Smooth muscle cell (in vitro differentiated cells): ENCODE measurements at regions not wholly inside any gene's neighbourhood (a gene's known extent, or its start where the extent isn't known, plus 50 kb on each side); places are given as distances from the start of the nearest gene placed in this dataset.

Source experiments
- DNase-seq: peaks from one replicate; lab custom pipeline; 2025; ENCODE audit not compliant: unreplicated experiment; lab: John Stamatoyannopoulos, UW
- H2AFZ ChIP-seq: fragments of 200-600 bp; sonication (generic); 2 replicates; pipeline ENCODE4 v1.6.0; 2016; ENCODE audit warnings: antibody characterized with exemption, low read depth, mild to moderate bottlenecking
- H3F3A ChIP-seq: fragments of 200-600 bp; sonication (generic); 2 replicates; pipeline ENCODE4 v1.6.0; 2017; ENCODE audit warnings: antibody characterized with exemption, low read depth
- H3K27ac ChIP-seq: fragments of 200-600 bp; sonication (generic); 2 replicates; pipeline ENCODE4 v1.5.1; 2016; ENCODE audit warnings: low read depth, mild to moderate bottlenecking
- H3K27me3 ChIP-seq: fragments of 200-600 bp; sonication (generic); 2 replicates; pipeline ENCODE4 v1.6.1; 2016; ENCODE audit warnings: low read depth, mild to moderate bottlenecking
- H3K36me3 ChIP-seq: fragments of 200-600 bp; sonication (generic); 2 replicates; pipeline ENCODE4 v1.5.1; 2016; ENCODE audit warnings: low read depth
- H3K4me1 ChIP-seq: fragments of 200-600 bp; sonication (generic); 2 replicates; pipeline ENCODE4 v1.5.1; 2016; ENCODE audit warnings: low read depth
- H3K4me2 ChIP-seq: fragments of 200-600 bp; sonication (generic); 2 replicates; pipeline ENCODE4 v1.6.0; 2016; ENCODE audit warnings: mild to moderate bottlenecking
- H3K4me3 ChIP-seq: fragments of 200-600 bp; sonication (generic); 2 replicates; pipeline ENCODE4 v1.5.1; 2016; ENCODE audit warnings: mild to moderate bottlenecking
- H3K79me2 ChIP-seq: fragments of 200-600 bp; sonication (generic); 2 replicates; pipeline ENCODE4 v1.6.0; 2016; ENCODE audit warnings: low read depth, mild to moderate bottlenecking
- H3K9ac ChIP-seq: fragments of 200-600 bp; sonication (generic); 2 replicates; pipeline ENCODE4 v1.6.0; 2016; ENCODE audit warnings: low read depth
- H3K9me3 ChIP-seq: fragments of 200-600 bp; sonication (generic); replicated peaks from 2 replicates; pipeline ENCODE4 v1.5.1; 2016; ENCODE audit warnings: low read depth
- H4K20me1 ChIP-seq: fragments of 200-600 bp; sonication (generic); 2 replicates; pipeline ENCODE4 v1.6.0; 2016; ENCODE audit warnings: low read depth
- WGBS: methylation state at CpG from one replicate; pipeline ENCODE4 v1.1.7; 2016; ENCODE audit warnings: low lambda C conversion rate; 5-methylcytosine and 5-hydroxymethylcytosine counted together
- TF ChIP-seq, protein P1 (sequence below): fragments of 200-600 bp; sonication (generic); IDR thresholded peaks from 2 replicates; pipeline ENCODE4 v1.5.1; 2017; ENCODE audit warnings: borderline replicate concordance, mild to moderate bottlenecking, antibody characterized with exemption; ENCODE audit not compliant: insufficient read depth, poor library complexity, severe bottlenecking

DNA sequence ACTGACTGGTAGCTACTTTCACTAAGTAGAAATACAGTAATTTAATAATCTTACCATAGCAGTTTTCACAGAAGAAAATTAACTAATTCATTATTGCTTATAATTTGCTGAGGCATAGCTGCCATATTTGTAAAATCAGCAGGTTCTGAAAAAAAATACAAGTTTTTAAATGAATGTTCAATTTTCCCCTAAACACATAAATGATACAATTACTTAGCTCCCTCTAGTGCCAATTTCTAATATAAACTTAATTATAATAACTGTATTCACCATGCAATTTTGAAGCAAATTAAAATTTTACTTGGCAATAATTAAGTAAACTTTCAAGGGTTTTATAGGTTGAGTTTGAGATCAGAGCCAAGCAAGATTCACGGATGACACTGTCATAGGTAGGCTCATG is 1321.6 kb upstream of the ACVR2A start:
- no peak for DNase-seq
- Histone ChIP-seq H4K20me1 (no peaks in the 10 kb centered on the region), H3K36me3 (no peaks in the 10 kb centered on the region), H3K4me2 (no peak overlapping the region), H3K79me2 (no peaks in the 10 kb centered on the region), H3K4me3 (no peak overlapping the region), H3K27ac (no peak overlapping the region), H3K9me3 (no peaks in the 10 kb centered on the region), H3K27me3 (no peaks in the 10 kb centered on the region), H3K4me1 (no peaks in the 10 kb centered on the region), H2AFZ (peak overlapping the region; percentile 5), H3F3A (no peaks in the 10 kb centered on the region), H3K9ac (no peak overlapping the region)
- 94% methylated on average over 1 of the region's 1 CpG for WGBS
- TF ChIP-seq, protein P1, sequence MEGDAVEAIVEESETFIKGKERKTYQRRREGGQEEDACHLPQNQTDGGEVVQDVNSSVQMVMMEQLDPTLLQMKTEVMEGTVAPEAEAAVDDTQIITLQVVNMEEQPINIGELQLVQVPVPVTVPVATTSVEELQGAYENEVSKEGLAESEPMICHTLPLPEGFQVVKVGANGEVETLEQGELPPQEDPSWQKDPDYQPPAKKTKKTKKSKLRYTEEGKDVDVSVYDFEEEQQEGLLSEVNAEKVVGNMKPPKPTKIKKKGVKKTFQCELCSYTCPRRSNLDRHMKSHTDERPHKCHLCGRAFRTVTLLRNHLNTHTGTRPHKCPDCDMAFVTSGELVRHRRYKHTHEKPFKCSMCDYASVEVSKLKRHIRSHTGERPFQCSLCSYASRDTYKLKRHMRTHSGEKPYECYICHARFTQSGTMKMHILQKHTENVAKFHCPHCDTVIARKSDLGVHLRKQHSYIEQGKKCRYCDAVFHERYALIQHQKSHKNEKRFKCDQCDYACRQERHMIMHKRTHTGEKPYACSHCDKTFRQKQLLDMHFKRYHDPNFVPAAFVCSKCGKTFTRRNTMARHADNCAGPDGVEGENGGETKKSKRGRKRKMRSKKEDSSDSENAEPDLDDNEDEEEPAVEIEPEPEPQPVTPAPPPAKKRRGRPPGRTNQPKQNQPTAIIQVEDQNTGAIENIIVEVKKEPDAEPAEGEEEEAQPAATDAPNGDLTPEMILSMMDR, result peak; percentile 47

DNA sequence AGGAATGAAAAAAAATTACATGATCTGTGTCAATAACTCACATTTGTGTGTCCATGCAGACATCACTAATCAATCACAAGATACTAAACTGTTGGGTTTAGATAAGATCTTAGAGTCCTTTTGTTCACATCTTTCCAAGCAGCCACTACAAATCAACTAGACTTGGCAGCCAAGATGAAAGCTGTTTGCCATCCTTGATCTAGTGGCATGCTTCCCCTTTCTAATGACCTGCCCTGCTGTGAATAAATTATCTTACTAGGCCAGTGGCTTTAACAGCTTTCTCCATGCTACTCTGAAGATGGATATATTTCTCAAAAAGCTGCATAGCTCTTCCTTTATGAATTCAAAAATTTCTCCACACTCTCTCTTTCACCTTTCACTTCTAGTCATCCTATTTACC is 1338.0 kb upstream of the ACVR2A start:
- Histone ChIP-seq H3K9me3 (no peaks in the 10 kb centered on the region), H3K27ac (no peak overlapping the region), H3K4me3 (no peak overlapping the region), H3K4me2 (no peak overlapping the region), H3K27me3 (no peaks in the 10 kb centered on the region), H3K9ac (no peak overlapping the region), H3K36me3 (no peaks in the 10 kb centered on the region), H3K79me2 (no peaks in the 10 kb centered on the region), H3F3A (no peaks in the 10 kb centered on the region), H4K20me1 (no peaks in the 10 kb centered on the region), H3K4me1 (no peaks in the 10 kb centered on the region), H2AFZ (no peak overlapping the region)
- no peak for DNase-seq
- TF ChIP-seq, protein P1, result no peak

GRCh38 chr2:146503366-146503765 is 1341.5 kb upstream of the ACVR2A start:
- DNase-seq, result no peak
- no peaks in the 10 kb centered on the region for H4K20me1 ChIP-seq
- H3K4me3 ChIP-seq, result no peak overlapping the region
- H3K4me2 ChIP-seq, result no peak overlapping the region
- WGBS, result 86% methylated on average over 1 of the region's 1 CpG
- H3F3A ChIP-seq, result no peaks in the 10 kb centered on the region
- no peaks in the 10 kb centered on the region for H3K4me1 ChIP-seq
- TF ChIP-seq, protein P1, result no peak
- H3K36me3 ChIP-seq, result no peaks in the 10 kb centered on the region
- H3K27me3 ChIP-seq, result no peaks in the 10 kb centered on the region
- no peak overlapping the region for H3K27ac ChIP-seq
- no peaks in the 10 kb centered on the region for H3K9me3 ChIP-seq
- no peak overlapping the region for H2AFZ ChIP-seq
- H3K79me2 ChIP-seq, result no peaks in the 10 kb centered on the region
- no peak overlapping the region for H3K9ac ChIP-seq

GRCh38 chr2:146496248-146496647 is 1348.6 kb upstream of the ACVR2A start:
- H3K4me1 ChIP-seq, result no peaks in the 10 kb centered on the region
- H3K9ac ChIP-seq, result no peak overlapping the region
- no peaks in the 10 kb centered on the region for H3F3A ChIP-seq
- 95% methylated on average over 1 of the region's 1 CpG for WGBS
- no peak overlapping the region for H3K4me3 ChIP-seq
- H3K27ac ChIP-seq, result no peak overlapping the region
- no peaks in the 10 kb centered on the region for H3K27me3 ChIP-seq
- no peaks in the 10 kb centered on the region for H3K79me2 ChIP-seq
- H3K4me2 ChIP-seq, result no peak overlapping the region
- no peaks in the 10 kb centered on the region for H3K9me3 ChIP-seq
- no peaks in the 10 kb centered on the region for H3K36me3 ChIP-seq
- H4K20me1 ChIP-seq, result no peaks in the 10 kb centered on the region
- no peak overlapping the region for H2AFZ ChIP-seq
- DNase-seq, result no peak
- TF ChIP-seq, protein P1, result no peak
